IMR-90 (cell line): ENCODE measurements at regions not wholly inside any gene's neighbourhood (a gene's known extent, or its start where the extent isn't known, plus 50 kb on each side); places are given as distances from the start of the nearest gene placed in this dataset.

Experiments
- CHD1 ChIP-seq: IDR thresholded peaks from 2 replicates; pipeline ENCODE4 v1.6.1; 2012; ENCODE audit warnings: low read depth, low read length, improper control_type of control experiment
- CTCF ChIP-seq: conservative IDR thresholded peaks from 2 replicates; pipeline ENCODE4 v1.5.1; 2012; ENCODE audit warnings: mild to moderate bottlenecking, low read depth, low read length, improper control_type of control experiment
- ELK1 ChIP-seq: fragments of 150-350 bp; IDR thresholded peaks from 2 replicates; pipeline ENCODE4 v1.6.1; 2016; ENCODE audit warnings: low read depth, mild to moderate bottlenecking, low read length, moderate library complexity, borderline replicate concordance
- MAFK ChIP-seq: IDR thresholded peaks from 2 replicates; pipeline ENCODE4 v1.6.1; 2012; ENCODE audit warnings: low read depth, low read length, improper control_type of control experiment
- USF2 ChIP-seq: fragments of 150-350 bp; IDR thresholded peaks from 2 replicates; pipeline ENCODE4 v1.6.1; 2017; ENCODE audit warnings: mild to moderate bottlenecking, antibody characterized with exemption, low read length, low read depth

- TF ChIP-seq MAFK (no peak), USF2 (no peak), CTCF (no peak), ELK1 (no peak), CHD1 (no peak)
Measured at GRCh38 chr1:47608296-47608875, 170.5 kb downstream of the FOXD2 start.
